Suprapubic skin (tissue), 4 donors: ENCODE measurements at regions not wholly inside any gene's neighbourhood (a gene's known extent, or its start where the extent isn't known, plus 50 kb on each side); places are given as distances from the start of the nearest gene placed in this dataset.

ENCODE experiments used
- EP300 ChIP-seq: sonication (generic); formaldehyde crosslinking; IDR thresholded peaks from one replicate; pipeline ENCODE4 v1.6.1; 2017; ENCODE audit warnings: antibody characterized with exemption
- POLR2AphosphoS5 ChIP-seq, 3 donors: sonication (generic); formaldehyde crosslinking; IDR thresholded peaks; one replicate each; pipeline ENCODE4 v1.6.1; 2017; ENCODE audit warnings: antibody characterized with exemption in 3 of 3
- TF ChIP-seq, protein P1 (sequence below), 2 donors: fragments of 200-600 bp in 1 of 2; fragments of 450-650 bp in 1 of 2; sonication (generic) in 1 of 2; IDR thresholded peaks; one replicate each; pipeline ENCODE4 v1.5.1; 2016 to 2019; ENCODE audit warnings: antibody characterized with exemption in 2 of 2, mild to moderate bottlenecking in 1 of 2, moderate library complexity in 1 of 2

DNA sequence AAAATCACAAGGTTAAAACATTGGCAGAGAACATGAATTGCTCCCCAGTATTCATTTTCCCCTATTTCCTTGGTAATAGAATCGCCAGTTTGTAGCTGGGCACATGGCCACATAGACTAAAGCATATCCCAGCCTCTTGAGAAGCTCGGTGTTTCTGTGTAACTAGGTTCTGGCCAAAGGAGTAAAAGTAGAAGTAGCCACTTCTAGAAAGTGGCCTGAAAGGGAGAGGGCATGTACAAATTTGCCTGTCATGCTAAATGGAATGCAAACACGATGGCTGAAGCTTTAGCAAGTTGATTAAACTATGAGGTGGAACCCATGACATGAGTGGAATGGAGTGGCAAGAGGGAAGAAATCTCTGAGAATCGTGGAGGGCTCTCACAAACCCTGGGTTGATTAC lies 173.7 kb upstream of the EGLN3 start:
- TF ChIP-seq, protein P1, sequence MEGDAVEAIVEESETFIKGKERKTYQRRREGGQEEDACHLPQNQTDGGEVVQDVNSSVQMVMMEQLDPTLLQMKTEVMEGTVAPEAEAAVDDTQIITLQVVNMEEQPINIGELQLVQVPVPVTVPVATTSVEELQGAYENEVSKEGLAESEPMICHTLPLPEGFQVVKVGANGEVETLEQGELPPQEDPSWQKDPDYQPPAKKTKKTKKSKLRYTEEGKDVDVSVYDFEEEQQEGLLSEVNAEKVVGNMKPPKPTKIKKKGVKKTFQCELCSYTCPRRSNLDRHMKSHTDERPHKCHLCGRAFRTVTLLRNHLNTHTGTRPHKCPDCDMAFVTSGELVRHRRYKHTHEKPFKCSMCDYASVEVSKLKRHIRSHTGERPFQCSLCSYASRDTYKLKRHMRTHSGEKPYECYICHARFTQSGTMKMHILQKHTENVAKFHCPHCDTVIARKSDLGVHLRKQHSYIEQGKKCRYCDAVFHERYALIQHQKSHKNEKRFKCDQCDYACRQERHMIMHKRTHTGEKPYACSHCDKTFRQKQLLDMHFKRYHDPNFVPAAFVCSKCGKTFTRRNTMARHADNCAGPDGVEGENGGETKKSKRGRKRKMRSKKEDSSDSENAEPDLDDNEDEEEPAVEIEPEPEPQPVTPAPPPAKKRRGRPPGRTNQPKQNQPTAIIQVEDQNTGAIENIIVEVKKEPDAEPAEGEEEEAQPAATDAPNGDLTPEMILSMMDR (IDR thresholded peaks at IDR 0.05) = no peak
- TF ChIP-seq POLR2AphosphoS5 (IDR thresholded peaks at IDR 0.05) (no peak), EP300 (no peak)
